ENCODE measurements at regions not wholly inside any gene's neighbourhood (a gene's known extent, or its start where the extent isn't known, plus 50 kb on each side); places are given as distances from the start of the nearest gene placed in this dataset.
"Not testable (repeated sequence)": the region's sequence is repeated elsewhere in the genome, so short reads cannot be mapped to it uniquely, and the experiment has no call there.

DNA sequence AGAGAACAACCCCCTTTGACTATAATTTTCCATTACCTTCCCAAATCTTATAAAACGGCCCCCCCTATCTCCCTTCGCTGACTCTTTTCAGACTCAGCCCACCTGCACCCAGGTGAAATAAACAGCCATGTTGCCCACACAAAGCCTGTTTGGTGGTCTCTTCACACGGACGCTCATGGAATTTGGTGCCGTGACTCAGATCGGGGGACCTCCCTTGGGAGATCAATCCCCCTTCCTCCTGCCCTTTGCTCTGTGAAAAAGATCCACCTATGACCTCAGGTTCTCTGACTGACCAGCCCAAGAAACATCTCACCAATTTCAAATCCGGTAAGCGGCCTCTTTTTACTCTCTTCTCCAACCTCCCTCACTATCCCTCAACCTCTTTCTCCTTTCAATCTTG is 146.8 kb upstream of the TRIB2 start:
- not testable (repeated sequence) for TF ChIP-seq CTCF (IDR thresholded peaks at IDR 0.05; ENCODE audit: borderline replicate concordance, extremely low read depth, low read length, poor library complexity, severe bottlenecking); EZH2 (IDR thresholded peaks at IDR 0.05; ENCODE audit: borderline replicate concordance, low read depth, low read length, severe bottlenecking)
